ENCODE measurements at regions not wholly inside any gene's neighbourhood (a gene's known extent, or its start where the extent isn't known, plus 50 kb on each side); places are given as distances from the start of the nearest gene placed in this dataset.

GRCh38 chr4:189087971-189088370, 852.7 kb upstream of the FRG1 start:
- H3K27ac ChIP-seq = no peak overlapping the region
- no peak for DNase-seq (ENCODE audit: low spot score in 2 of 2)
- no peak overlapping the region for H3K4me3 ChIP-seq
- H3K4me1 ChIP-seq = no peaks in the 10 kb centered on the region
- H3K27me3 ChIP-seq = no peaks in the 10 kb centered on the region
- 78 to 86% methylated on average over 2 of the region's 2 CpGs for WGBS, 2 donors
- TF ChIP-seq EP300 (IDR thresholded peaks at IDR 0.05) (no peak), POLR2A (IDR thresholded peaks at IDR 0.05) (no peak), CTCF (IDR thresholded peaks at IDR 0.05) (no peak)
- no peaks in the 10 kb centered on the region for H3K36me3 ChIP-seq
- H3K9me3 ChIP-seq = no peaks in the 10 kb centered on the region

- Histone ChIP-seq H3K27ac (no peak overlapping the region), H3K4me1 (no peaks in the 10 kb centered on the region), H3K36me3 (no peaks in the 10 kb centered on the region), H3K27me3 (no peaks in the 10 kb centered on the region), H3K4me3 (no peak overlapping the region), H3K9me3 (no peaks in the 10 kb centered on the region)
- no peak for TF ChIP-seq EP300 (IDR thresholded peaks at IDR 0.05)
- WGBS, 2 donors = 50 to 61% methylated on average over 5 of the region's 5 CpGs
- DNase-seq (ENCODE audit: low spot score in 2 of 2) = no peak
Observed at GRCh38 chr4:189088780-189089179, 851.9 kb upstream of the FRG1 start.

- Histone ChIP-seq H3K9me3 (no peaks in the 10 kb centered on the region), H3K27me3 (no peaks in the 10 kb centered on the region), H3K4me1 (no peaks in the 10 kb centered on the region), H3K4me3 (no peak overlapping the region), H3K36me3 (no peaks in the 10 kb centered on the region), H3K27ac (no peak overlapping the region)
- 91 to 94% methylated on average over 2 of the region's 2 CpGs for WGBS, 2 donors
- DNase-seq (ENCODE audit: low spot score in 2 of 2) = no peak
- peak in 2 of 5 experiments; percentile 13 to 29 for TF ChIP-seq CTCF (IDR thresholded peaks at IDR 0.05)
- TF ChIP-seq POLR2A (IDR thresholded peaks at IDR 0.05) = no peak
Observed at GRCh38 chr4:189090174-189090814, 850.4 kb upstream of the FRG1 start.

GRCh38 chr4:189092581-189092980, 848.1 kb upstream of the FRG1 start:
- no peaks in the 10 kb centered on the region for H3K4me1 ChIP-seq
- 19 to 23% methylated on average over 4 of the region's 4 CpGs for WGBS, 2 donors
- H3K4me3 ChIP-seq = no peak overlapping the region
- no peak overlapping the region for H3K27ac ChIP-seq
- H3K36me3 ChIP-seq = no peaks in the 10 kb centered on the region
- no peaks in the 10 kb centered on the region for H3K27me3 ChIP-seq
- H3K9me3 ChIP-seq = peaks cover 0 to 3% (median 0%) of the 10 kb centered on the region in 4 donors
- DNase-seq (ENCODE audit: low spot score in 2 of 2) = no peak
- TF ChIP-seq POLR2A (IDR thresholded peaks at IDR 0.05) (no peak), EP300 (IDR thresholded peaks at IDR 0.05) (no peak), CTCF (IDR thresholded peaks at IDR 0.05) (no peak)

GRCh38 chr4:189096108-189096507, 844.6 kb upstream of the FRG1 start:
- H3K27me3 ChIP-seq = no peaks in the 10 kb centered on the region
- H3K36me3 ChIP-seq = no peaks in the 10 kb centered on the region
- 95 to 96% methylated on average over 16 of the region's 16 CpGs for WGBS, 2 donors
- DNase-seq (ENCODE audit: low spot score in 2 of 2) = no peak
- H3K27ac ChIP-seq = no peak overlapping the region
- H3K4me3 ChIP-seq = no peak overlapping the region
- TF ChIP-seq POLR2A (IDR thresholded peaks at IDR 0.05) (no peak), EP300 (IDR thresholded peaks at IDR 0.05) (no peak), CTCF (IDR thresholded peaks at IDR 0.05) (no peak)
- H3K9me3 ChIP-seq = peaks cover 0 to 3% (median 0%) of the 10 kb centered on the region in 4 donors
- no peaks in the 10 kb centered on the region for H3K4me1 ChIP-seq

- TF ChIP-seq EP300 (IDR thresholded peaks at IDR 0.05) = no peak
- TF ChIP-seq CTCF (IDR thresholded peaks at IDR 0.05) = no peak
- no peak for TF ChIP-seq POLR2A (IDR thresholded peaks at IDR 0.05)
- Histone ChIP-seq H3K27me3 (no peaks in the 10 kb centered on the region), H3K9me3 (peaks cover 0 to 3% (median 0%) of the 10 kb centered on the region in 4 donors), H3K4me1 (no peaks in the 10 kb centered on the region), H3K27ac (no peak overlapping the region), H3K4me3 (no peak overlapping the region), H3K36me3 (no peaks in the 10 kb centered on the region)
- DNase-seq (ENCODE audit: low spot score in 2 of 2) = no peak
- WGBS, 2 donors = 95 to 97% methylated on average over 25 of the region's 25 CpGs
Observed at GRCh38 chr4:189096717-189097116, 844.0 kb upstream of the FRG1 start.
